ENCODE measurements at regions not wholly inside any gene's neighbourhood (a gene's known extent, or its start where the extent isn't known, plus 50 kb on each side); places are given as distances from the start of the nearest gene placed in this dataset.

DNA sequence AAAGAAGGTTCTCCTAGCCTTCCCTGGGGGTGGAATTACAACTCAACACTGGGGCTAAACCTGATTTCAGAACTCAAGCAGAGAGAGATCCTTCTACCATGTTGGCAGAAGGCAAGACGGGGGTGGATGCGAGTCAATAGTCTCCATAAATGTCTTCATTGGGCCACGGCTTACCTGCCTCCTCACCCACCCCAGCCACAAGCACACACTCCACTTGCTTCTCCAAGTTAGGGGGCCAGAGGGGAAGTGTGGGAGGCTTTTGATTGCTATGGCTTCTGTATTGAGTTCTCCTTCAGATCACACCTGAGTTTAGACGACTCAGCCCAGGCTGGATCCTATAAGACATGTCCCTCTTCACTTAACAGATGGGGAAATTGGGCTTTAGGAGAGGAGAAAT lies 178.9 kb downstream of the UACA start (continued):
- TF ChIP-seq, protein P1, sequence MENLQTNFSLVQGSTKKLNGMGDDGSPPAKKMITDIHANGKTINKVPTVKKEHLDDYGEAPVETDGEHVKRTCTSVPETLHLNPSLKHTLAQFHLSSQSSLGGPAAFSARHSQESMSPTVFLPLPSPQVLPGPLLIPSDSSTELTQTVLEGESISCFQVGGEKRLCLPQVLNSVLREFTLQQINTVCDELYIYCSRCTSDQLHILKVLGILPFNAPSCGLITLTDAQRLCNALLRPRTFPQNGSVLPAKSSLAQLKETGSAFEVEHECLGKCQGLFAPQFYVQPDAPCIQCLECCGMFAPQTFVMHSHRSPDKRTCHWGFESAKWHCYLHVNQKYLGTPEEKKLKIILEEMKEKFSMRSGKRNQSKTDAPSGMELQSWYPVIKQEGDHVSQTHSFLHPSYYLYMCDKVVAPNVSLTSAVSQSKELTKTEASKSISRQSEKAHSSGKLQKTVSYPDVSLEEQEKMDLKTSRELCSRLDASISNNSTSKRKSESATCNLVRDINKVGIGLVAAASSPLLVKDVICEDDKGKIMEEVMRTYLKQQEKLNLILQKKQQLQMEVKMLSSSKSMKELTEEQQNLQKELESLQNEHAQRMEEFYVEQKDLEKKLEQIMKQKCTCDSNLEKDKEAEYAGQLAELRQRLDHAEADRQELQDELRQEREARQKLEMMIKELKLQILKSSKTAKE (IDR thresholded peaks at IDR 0.05; ENCODE audit: low read depth, poor library complexity, severe bottlenecking): no peak
- TF ChIP-seq SMC3 (IDR thresholded peaks at IDR 0.05; ENCODE audit: borderline replicate concordance, low read length) (no peak), ZZZ3 (IDR thresholded peaks at IDR 0.05; ENCODE audit: control insufficient read depth, insufficient read length, low read depth) (no peak), ZNF384 (IDR thresholded peaks at IDR 0.05; ENCODE audit: borderline replicate concordance, low read depth, low read length) (no peak), PAX5 (IDR thresholded peaks at IDR 0.05; ENCODE audit: borderline replicate concordance, low read depth, low read length) (no peak), IRF4 (IDR thresholded peaks at IDR 0.05; ENCODE audit: low read depth, low read length) (no peak)
- TF ChIP-seq, protein P2, sequence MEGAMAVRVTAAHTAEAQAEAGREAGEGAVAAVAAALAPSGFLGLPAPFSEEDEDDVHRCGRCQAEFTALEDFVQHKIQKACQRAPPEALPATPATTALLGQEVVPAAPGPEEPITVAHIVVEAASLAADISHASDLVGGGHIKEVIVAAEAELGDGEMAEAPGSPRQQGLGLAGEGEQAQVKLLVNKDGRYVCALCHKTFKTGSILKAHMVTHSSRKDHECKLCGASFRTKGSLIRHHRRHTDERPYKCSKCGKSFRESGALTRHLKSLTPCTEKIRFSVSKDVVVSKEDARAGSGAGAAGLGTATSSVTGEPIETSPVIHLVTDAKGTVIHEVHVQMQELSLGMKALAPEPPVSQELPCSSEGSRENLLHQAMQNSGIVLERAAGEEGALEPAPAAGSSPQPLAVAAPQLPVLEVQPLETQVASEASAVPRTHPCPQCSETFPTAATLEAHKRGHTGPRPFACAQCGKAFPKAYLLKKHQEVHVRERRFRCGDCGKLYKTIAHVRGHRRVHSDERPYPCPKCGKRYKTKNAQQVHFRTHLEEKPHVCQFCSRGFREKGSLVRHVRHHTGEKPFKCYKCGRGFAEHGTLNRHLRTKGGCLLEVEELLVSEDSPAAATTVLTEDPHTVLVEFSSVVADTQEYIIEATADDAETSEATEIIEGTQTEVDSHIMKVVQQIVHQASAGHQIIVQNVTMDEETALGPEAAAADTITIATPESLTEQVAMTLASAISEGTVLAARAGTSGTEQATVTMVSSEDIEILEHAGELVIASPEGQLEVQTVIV (IDR thresholded peaks at IDR 0.05; ENCODE audit: borderline replicate concordance, partially characterized antibody): no peak

DNA sequence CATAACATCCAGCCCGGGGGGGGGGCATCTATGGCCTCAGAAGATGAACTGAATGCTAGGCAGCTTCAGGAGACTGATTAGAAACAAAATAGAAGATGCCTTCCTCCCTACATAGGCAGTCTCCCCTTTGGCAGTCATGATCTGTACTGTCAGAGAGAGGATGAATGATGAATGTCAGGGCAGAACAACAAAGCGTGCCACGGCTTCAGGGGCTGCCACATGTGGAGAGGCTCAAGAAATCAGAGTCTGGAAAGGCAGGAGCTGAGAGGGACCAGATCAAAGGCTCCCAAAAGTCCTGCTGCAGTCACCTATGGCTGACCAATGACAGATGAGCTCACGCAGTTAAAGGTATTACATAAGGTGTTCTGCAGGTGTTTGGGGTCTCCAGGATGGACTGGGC lies 180.4 kb downstream of the UACA start:
- Histone ChIP-seq H3K79me2 (ENCODE audit: control insufficient read depth, insufficient read depth, low read length) (no peaks in the 10 kb centered on the region), H3K27ac (ENCODE audit: control insufficient read depth, insufficient read depth) (no peak overlapping the region), H3K9me3 (replicated peaks; ENCODE audit: control insufficient read depth, insufficient read depth, low read length) (no peaks in the 10 kb centered on the region), H3K4me3 (no peak overlapping the region), H3K4me2 (ENCODE audit: control insufficient read depth, insufficient read depth) (no peak overlapping the region), H3K36me3 (ENCODE audit: control insufficient read depth in 2 of 2, insufficient read depth in 2 of 2, low read length in 1 of 2) (no peaks in the 10 kb centered on the region), H3K4me1 (ENCODE audit: control insufficient read depth, insufficient read depth, low read length) (no peaks in the 10 kb centered on the region), H4K20me1 (ENCODE audit: control insufficient read depth, insufficient read depth) (no peaks in the 10 kb centered on the region), H2AFZ (ENCODE audit: control insufficient read depth, low read depth, low read length) (no peak overlapping the region), H3K27me3 (replicated peaks in 1 of 2; ENCODE audit: control insufficient read depth in 2 of 2, insufficient read depth in 2 of 2, low read length in 1 of 2) (peaks cover 0 to 3% of the 10 kb centered on the region in 2 experiments; a peak in 2 of 4 replicates), H3K9ac (ENCODE audit: control insufficient read depth, insufficient read depth, low read length) (no peak overlapping the region)
- ATAC-seq (no peak), DNase-seq (ENCODE audit: low read depth, low spot score) (no peak), FAIRE-seq (no peak)
- in situ Hi-C loops (cut with MboI) (no loop called here), intact Hi-C loops (cut with micrococcal nuclease; ENCODE audit: unreplicated experiment) (no loop called here)
- no TSS peak for BruUV-seq (replicated peaks)
- ChIA-PET POLR2A (no interaction called here), RAD21 (ENCODE audit: unreplicated experiment) (no interaction called here), CTCF (interaction anchor here (1.2 kb wide), 1 partner anchor 13 kb away, joined by 3 read pairs; no protein-coding TSS in a partner anchor), SMC1A (ENCODE audit: uncharacterized antibody, unreplicated experiment) (no interaction called here)
- 0% methylated on average over 4 of the region's 4 CpGs for WGBS (ENCODE audit: insufficient coverage, insufficient replicate concordance, low lambda C conversion rate, missing lambda C conversion rate)
- TF ChIP-seq BMI1 (IDR thresholded peaks at IDR 0.05; ENCODE audit: borderline replicate concordance) (no peak), TAF1 (IDR thresholded peaks at IDR 0.05; ENCODE audit: borderline replicate concordance, low read depth, low read length) (no peak), POLR2A (IDR thresholded peaks at IDR 0.05; ENCODE audit: low read depth, low read length) (no peak), RUNX3 (IDR thresholded peaks at IDR 0.05; ENCODE audit: low read length) (no peak), ATF7 (IDR thresholded peaks at IDR 0.05; ENCODE audit: low read depth) (no peak), RB1 (IDR thresholded peaks at IDR 0.05; ENCODE audit: borderline replicate concordance) (no peak), HDAC2 (IDR thresholded peaks at IDR 0.05) (no peak), MXI1 (IDR thresholded peaks at IDR 0.05; ENCODE audit: low read depth, low read length) (no peak), STAT1 (conservative IDR thresholded peaks at IDR 0.05) (no peak), GATAD2B (conservative IDR thresholded peaks at IDR 0.05; ENCODE audit: low read depth) (no peak)
- TF ChIP-seq, protein P3, sequence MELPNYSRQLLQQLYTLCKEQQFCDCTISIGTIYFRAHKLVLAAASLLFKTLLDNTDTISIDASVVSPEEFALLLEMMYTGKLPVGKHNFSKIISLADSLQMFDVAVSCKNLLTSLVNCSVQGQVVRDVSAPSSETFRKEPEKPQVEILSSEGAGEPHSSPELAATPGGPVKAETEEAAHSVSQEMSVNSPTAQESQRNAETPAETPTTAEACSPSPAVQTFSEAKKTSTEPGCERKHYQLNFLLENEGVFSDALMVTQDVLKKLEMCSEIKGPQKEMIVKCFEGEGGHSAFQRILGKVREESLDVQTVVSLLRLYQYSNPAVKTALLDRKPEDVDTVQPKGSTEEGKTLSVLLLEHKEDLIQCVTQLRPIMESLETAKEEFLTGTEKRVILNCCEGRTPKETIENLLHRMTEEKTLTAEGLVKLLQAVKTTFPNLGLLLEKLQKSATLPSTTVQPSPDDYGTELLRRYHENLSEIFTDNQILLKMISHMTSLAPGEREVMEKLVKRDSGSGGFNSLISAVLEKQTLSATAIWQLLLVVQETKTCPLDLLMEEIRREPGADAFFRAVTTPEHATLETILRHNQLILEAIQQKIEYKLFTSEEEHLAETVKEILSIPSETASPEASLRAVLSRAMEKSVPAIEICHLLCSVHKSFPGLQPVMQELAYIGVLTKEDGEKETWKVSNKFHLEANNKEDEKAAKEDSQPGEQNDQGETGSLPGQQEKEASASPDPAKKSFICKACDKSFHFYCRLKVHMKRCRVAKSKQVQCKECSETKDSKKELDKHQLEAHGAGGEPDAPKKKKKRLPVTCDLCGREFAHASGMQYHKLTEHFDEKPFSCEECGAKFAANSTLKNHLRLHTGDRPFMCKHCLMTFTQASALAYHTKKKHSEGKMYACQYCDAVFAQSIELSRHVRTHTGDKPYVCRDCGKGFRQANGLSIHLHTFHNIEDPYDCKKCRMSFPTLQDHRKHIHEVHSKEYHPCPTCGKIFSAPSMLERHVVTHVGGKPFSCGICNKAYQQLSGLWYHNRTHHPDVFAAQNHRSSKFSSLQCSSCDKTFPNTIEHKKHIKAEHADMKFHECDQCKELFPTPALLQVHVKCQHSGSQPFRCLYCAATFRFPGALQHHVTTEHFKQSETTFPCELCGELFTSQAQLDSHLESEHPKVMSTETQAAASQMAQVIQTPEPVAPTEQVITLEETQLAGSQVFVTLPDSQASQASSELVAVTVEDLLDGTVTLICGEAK (IDR thresholded peaks at IDR 0.05; ENCODE audit: borderline replicate concordance): no peak
